K562 (cell line): ENCODE measurements at regions not wholly inside any gene's neighbourhood (a gene's known extent, or its start where the extent isn't known, plus 50 kb on each side); places are given as distances from the start of the nearest gene placed in this dataset.

Experiments used
- ATAC-seq: fragments of 200-7000 bp; cut with Tn5 transposase; 3 replicates; pipeline ENCODE4 v1.9.1; 2020; ENCODE audit warnings: moderate library complexity
- BruUV-seq: library from RNA; stranded (reverse); fragments of 400-500 nt; replicated peaks from 2 replicates; lab custom pipeline; 2021; lab: Mats Ljungman, UMichigan
- CTCF ChIA-PET: fragments of 300-600 bp; formaldehyde crosslinking; extraction: SDS; loops from one replicate; lab custom pipeline; 2021; ENCODE audit warnings: low intra/inter-chr PET ratio; lab: Yijun Ruan, JAX
- POLR2A ChIA-PET: fragments of 300-600, 350-650 bp; sonication (Branson Sonifier 250); formaldehyde crosslinking; extraction: SDS; loops from one replicate; lab custom pipeline; 2021; ENCODE audit warnings: antibody characterized with exemption, inconsistent platforms; lab: Yijun Ruan, JAX
- DNase-seq, 4 experiments: peaks; one replicate each; pipeline versions ENCODE4 v3.0.0 to v3.0.0-alpha.2; 2011 to 2018; ENCODE audit warnings: low spot score in 3 of 4, mixed read lengths in 3 of 4; ENCODE audit errors: extremely low read depth in 1 of 4
- FAIRE-seq: peaks from 2 replicates; lab custom pipeline; 2011; peaks lifted over from hg19 to GRCh38; lab: Jason Lieb, UNC
- H2AFZ ChIP-seq: 2 replicates; pipeline ENCODE4 v1.6.0; 2011; ENCODE audit warnings: low read depth, low read length, control low read depth, inconsistent platforms
- H3K27ac ChIP-seq: fragments of 200-600 bp; 3 replicates; pipeline ENCODE4 v1.8.0; 2011; ENCODE audit warnings: low read depth, mild to moderate bottlenecking, control low read depth, inconsistent platforms, low read length, moderate library complexity, mixed read lengths; ENCODE audit errors: extremely low read depth
- H3K27me3 ChIP-seq, 2 experiments: fragments of 300-600 bp in 1 of 2; 2 replicates in 1 of 2; 3 replicates in 1 of 2; pipeline versions ENCODE4 v1.6.0 to v1.8.0; 2011; ENCODE audit warnings: inconsistent platforms in 2 of 2, low read length in 2 of 2, mild to moderate bottlenecking in 1 of 2, mixed read lengths in 1 of 2, moderate library complexity in 1 of 2; ENCODE audit not compliant: control insufficient read depth in 2 of 2, insufficient read depth in 2 of 2
- H3K36me3 ChIP-seq: fragments of 300-600 bp; 3 replicates; pipeline ENCODE4 v1.8.0; 2011; ENCODE audit warnings: mild to moderate bottlenecking, low read length, inconsistent platforms; ENCODE audit not compliant: control insufficient read depth, insufficient read depth
- H3K4me1 ChIP-seq, 2 experiments: fragments of 200-600 bp in 1 of 2; replicated peaks in 1 of 2; 2 replicates in 1 of 2; 3 replicates in 1 of 2; pipeline versions ENCODE4 v1.5.1 to v1.8.0; 2011; ENCODE audit warnings: inconsistent platforms in 2 of 2, low read length in 2 of 2, mild to moderate bottlenecking in 1 of 2, mixed read lengths in 1 of 2, moderate library complexity in 1 of 2; ENCODE audit not compliant: control insufficient read depth in 2 of 2, insufficient read depth in 2 of 2
- H3K4me2 ChIP-seq: 2 replicates; pipeline ENCODE4 v1.6.1; 2011; ENCODE audit warnings: low read length, control low read depth, inconsistent platforms, mixed read lengths; ENCODE audit not compliant: insufficient read depth
- H3K4me3 ChIP-seq: fragments of 200-600 bp; sonication (generic), shearing (Covaris generic); 2 replicates; pipeline ENCODE4 v1.5.1; 2016; ENCODE audit warnings: control low read depth, inconsistent platforms
- H3K79me2 ChIP-seq: fragments of 200-600 bp; 3 replicates; pipeline ENCODE4 v1.8.0; 2011; ENCODE audit warnings: low read length, inconsistent platforms; ENCODE audit not compliant: control insufficient read depth, insufficient read depth
- H3K9ac ChIP-seq, 2 experiments: 2 replicates each; pipeline versions ENCODE4 v1.6.0 to v1.6.1; 2011; ENCODE audit warnings: low read depth in 2 of 2, low read length in 2 of 2, control low read depth in 1 of 2, inconsistent platforms in 1 of 2, mild to moderate bottlenecking in 1 of 2, mixed read lengths in 1 of 2; ENCODE audit not compliant: insufficient read depth in 1 of 2
- H3K9me1 ChIP-seq: one replicate; pipeline ENCODE4 v1.6.0; 2011; ENCODE audit warnings: inconsistent platforms, mild to moderate bottlenecking, low read length, moderate library complexity; ENCODE audit not compliant: control insufficient read depth, insufficient read depth
- H3K9me3 ChIP-seq: replicated peaks from 2 replicates; pipeline ENCODE4 v1.5.1; 2011; ENCODE audit warnings: low read depth, low read length, inconsistent platforms; ENCODE audit not compliant: control insufficient read depth, insufficient read depth
- H4K20me1 ChIP-seq: replicated peaks from 2 replicates; pipeline ENCODE4 v1.6.1; 2011; ENCODE audit warnings: low read length, inconsistent platforms, mixed read lengths; ENCODE audit not compliant: control insufficient read depth, insufficient read depth
- ARNT ChIP-seq, 2 experiments: fragments of 450-650 bp; IDR thresholded peaks; 2 replicates each; pipeline ENCODE4 v1.6.1; 2016; ENCODE audit warnings: mild to moderate bottlenecking in 1 of 2
- EHMT2 ChIP-seq: fragments of 450-650 bp; IDR thresholded peaks from 2 replicates; pipeline ENCODE4 v1.6.1; 2018; ENCODE audit warnings: antibody characterized with exemption
- EWSR1 ChIP-seq: fragments of 450-650 bp; IDR thresholded peaks from 2 replicates; pipeline ENCODE4 v1.6.1; 2018; ENCODE audit warnings: borderline replicate concordance, mild to moderate bottlenecking, low read depth, moderate library complexity; ENCODE audit not compliant: partially characterized antibody
- FOXK2 ChIP-seq, 2 experiments: fragments of 450-650 bp; IDR thresholded peaks in 1 of 2; conservative IDR thresholded peaks in 1 of 2; 2 replicates each; pipeline ENCODE4 v1.6.1; 2016; ENCODE audit warnings: low read depth in 2 of 2, mild to moderate bottlenecking in 1 of 2
- GABPA ChIP-seq: fragments of 200-800 bp; sonication (Bioruptor generic); conservative IDR thresholded peaks from 2 replicates; pipeline ENCODE4 v1.6.1; 2016; ENCODE audit warnings: low read depth, missing genetic modification characterization, missing compliant biosample characterization
- HNRNPUL1 ChIP-seq: fragments of 200-400 bp; formaldehyde crosslinking; IDR thresholded peaks from 2 replicates; pipeline ENCODE4 v1.6.1; 2017; ENCODE audit warnings: low read length
- IFI16 ChIP-seq: fragments of 250-450 bp; sonication (Bioruptor Pico); IDR thresholded peaks from 2 replicates; pipeline ENCODE4 v2.1.2; 2022; ENCODE audit warnings: mild to moderate bottlenecking, inconsistent platforms
- KAT7 ChIP-seq: sonication (generic); formaldehyde crosslinking; IDR thresholded peaks from 2 replicates; pipeline ENCODE4 v1.8.0; 2022; ENCODE audit warnings: missing genetic modification reagents, mild to moderate bottlenecking, borderline replicate concordance
- NFE2L1 ChIP-seq: fragments of 450-650 bp; IDR thresholded peaks from 2 replicates; pipeline ENCODE4 v1.6.1; 2016; ENCODE audit warnings: missing genetic modification characterization, low read depth, mild to moderate bottlenecking, missing compliant biosample characterization, moderate library complexity, borderline replicate concordance
- RAD21 ChIP-seq, 2 experiments: fragments of 250-450 bp in 1 of 2; fragments of 450-650 bp in 1 of 2; sonication (Bioruptor Pico) in 1 of 2; formaldehyde crosslinking in 1 of 2; IDR thresholded peaks in 1 of 2; conservative IDR thresholded peaks in 1 of 2; 2 replicates each; pipeline versions ENCODE4 v1.4.0 to v1.8.0; 2020 to 2022; ENCODE audit warnings: mild to moderate bottlenecking in 2 of 2, moderate library complexity in 1 of 2
- SMARCB1 ChIP-seq: IDR thresholded peaks from 2 replicates; pipeline ENCODE4 v1.6.1; 2011; ENCODE audit warnings: improper control_type of control experiment, low read depth; ENCODE audit not compliant: insufficient read length
- TGIF2 ChIP-seq: sonication (generic); formaldehyde crosslinking; IDR thresholded peaks from 2 replicates; pipeline ENCODE4 v1.8.1; 2022; ENCODE audit warnings: mild to moderate bottlenecking, missing genetic modification reagents, moderate library complexity
- in situ Hi-C: fragments of 300-500 bp; cut with MboI; formaldehyde crosslinking; loops from 4 replicates; pipeline ENCODE4 v1.15.0; 2018; ENCODE audit warnings: inconsistent platforms, mixed read lengths
- intact Hi-C: fragments of 100-400 bp; cut with micrococcal nuclease; formaldehyde crosslinking; loops from 2 replicates; pipeline ENCODE4 v1.14.2; 2022
- TF ChIP-seq, protein P1 (sequence below): fragments of 450-650 bp; IDR thresholded peaks from 2 replicates; pipeline ENCODE4 v1.6.1; 2016; ENCODE audit warnings: low read depth, mild to moderate bottlenecking, moderate library complexity
- TF ChIP-seq, protein P2 (sequence below), 3 experiments: IDR thresholded peaks in 2 of 3; conservative IDR thresholded peaks in 1 of 3; 2 replicates each; pipeline ENCODE4 v1.5.1; 2011 to 2012; ENCODE audit warnings: low read length in 3 of 3, mild to moderate bottlenecking in 3 of 3, control low read depth in 2 of 3, improper control_type of control experiment in 1 of 3, inconsistent platforms in 1 of 3, low read depth in 1 of 3, mixed read lengths in 1 of 3, moderate library complexity in 1 of 3; ENCODE audit not compliant: insufficient read depth in 2 of 3
- TF ChIP-seq, protein P3 (sequence below): IDR thresholded peaks from 2 replicates; pipeline ENCODE4 v1.6.1; 2016; ENCODE audit warnings: missing genetic modification characterization, missing compliant biosample characterization
- TF ChIP-seq, protein P4 (sequence below): fragments of 250-450 bp; sonication (Bioruptor Pico); IDR thresholded peaks from 2 replicates; pipeline ENCODE4 v1.8.0; 2022; ENCODE audit warnings: inconsistent platforms

DNA sequence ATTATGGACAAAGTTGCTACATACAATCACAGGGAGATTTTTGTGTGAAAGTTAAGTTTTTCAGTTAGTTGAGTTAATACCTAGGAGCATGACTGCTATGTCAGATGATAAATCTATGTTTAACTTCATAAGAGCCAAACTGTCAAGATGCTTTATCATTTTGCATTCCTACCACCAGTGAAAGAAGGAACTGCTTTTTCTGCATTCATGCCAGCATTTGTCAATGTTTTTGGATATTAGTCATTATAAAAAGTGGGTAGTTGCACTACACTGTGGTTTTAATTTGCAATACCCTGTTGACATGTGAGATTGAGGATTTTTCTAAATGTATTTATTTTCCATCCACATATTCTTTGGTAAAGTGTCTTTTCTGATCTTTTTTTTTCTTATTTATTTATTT lies 434.0 kb upstream of the MON1B start:
- DNase-seq (no peak), FAIRE-seq (no peak), ATAC-seq (no peak)
- no peaks in the 10 kb centered on the region for H3K9me1 ChIP-seq
- H3K9me3 ChIP-seq: no peaks in the 10 kb centered on the region
- ChIA-PET POLR2A (no interaction called here), CTCF (no interaction called here)
- H3K4me2 ChIP-seq: no peak overlapping the region
- H3K36me3 ChIP-seq: no peaks in the 10 kb centered on the region
- H3K4me3 ChIP-seq: no peak overlapping the region
- H3K27me3 ChIP-seq: no peaks in the 10 kb centered on the region
- H4K20me1 ChIP-seq: no peaks in the 10 kb centered on the region
- H3K4me1 ChIP-seq: no peaks in the 10 kb centered on the region
- BruUV-seq: no TSS peak
- in situ Hi-C loops (no loop called here), intact Hi-C loops (no loop called here)
- no peak overlapping the region for H3K27ac ChIP-seq
- H3K9ac ChIP-seq: no peak overlapping the region
- no peaks in the 10 kb centered on the region for H3K79me2 ChIP-seq
- H2AFZ ChIP-seq: no peak overlapping the region
- TF ChIP-seq EHMT2 (no peak), RAD21 (CRISPR knock-in tag; conservative IDR thresholded peaks at IDR 0.05 in 1 of 2, IDR thresholded peaks at IDR 0.05 in 1 of 2) (no peak), GABPA (no peak), KAT7 (CRISPR knock-in tag) (no peak), HNRNPUL1 (no peak), SMARCB1 (no peak), NFE2L1 (tag) (no peak), ARNT (IDR thresholded peaks at IDR 0.05) (no peak), IFI16 (CRISPR knock-in tag) (no peak), FOXK2 (conservative IDR thresholded peaks at IDR 0.05 in 1 of 2, IDR thresholded peaks at IDR 0.05 in 1 of 2; ENCODE audit: low read depth in 2 of 2) (no peak), TGIF2 (CRISPR knock-in tag) (no peak), EWSR1 (no peak)
- TF ChIP-seq, protein P1, sequence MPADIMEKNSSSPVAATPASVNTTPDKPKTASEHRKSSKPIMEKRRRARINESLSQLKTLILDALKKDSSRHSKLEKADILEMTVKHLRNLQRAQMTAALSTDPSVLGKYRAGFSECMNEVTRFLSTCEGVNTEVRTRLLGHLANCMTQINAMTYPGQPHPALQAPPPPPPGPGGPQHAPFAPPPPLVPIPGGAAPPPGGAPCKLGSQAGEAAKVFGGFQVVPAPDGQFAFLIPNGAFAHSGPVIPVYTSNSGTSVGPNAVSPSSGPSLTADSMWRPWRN: no peak
- TF ChIP-seq, protein P2, sequence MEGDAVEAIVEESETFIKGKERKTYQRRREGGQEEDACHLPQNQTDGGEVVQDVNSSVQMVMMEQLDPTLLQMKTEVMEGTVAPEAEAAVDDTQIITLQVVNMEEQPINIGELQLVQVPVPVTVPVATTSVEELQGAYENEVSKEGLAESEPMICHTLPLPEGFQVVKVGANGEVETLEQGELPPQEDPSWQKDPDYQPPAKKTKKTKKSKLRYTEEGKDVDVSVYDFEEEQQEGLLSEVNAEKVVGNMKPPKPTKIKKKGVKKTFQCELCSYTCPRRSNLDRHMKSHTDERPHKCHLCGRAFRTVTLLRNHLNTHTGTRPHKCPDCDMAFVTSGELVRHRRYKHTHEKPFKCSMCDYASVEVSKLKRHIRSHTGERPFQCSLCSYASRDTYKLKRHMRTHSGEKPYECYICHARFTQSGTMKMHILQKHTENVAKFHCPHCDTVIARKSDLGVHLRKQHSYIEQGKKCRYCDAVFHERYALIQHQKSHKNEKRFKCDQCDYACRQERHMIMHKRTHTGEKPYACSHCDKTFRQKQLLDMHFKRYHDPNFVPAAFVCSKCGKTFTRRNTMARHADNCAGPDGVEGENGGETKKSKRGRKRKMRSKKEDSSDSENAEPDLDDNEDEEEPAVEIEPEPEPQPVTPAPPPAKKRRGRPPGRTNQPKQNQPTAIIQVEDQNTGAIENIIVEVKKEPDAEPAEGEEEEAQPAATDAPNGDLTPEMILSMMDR (IDR thresholded peaks at IDR 0.05 in 2 of 3, conservative IDR thresholded peaks at IDR 0.05 in 1 of 3; ENCODE audit: insufficient read depth in 2 of 3, low read depth in 1 of 3, low read length in 3 of 3): no peak
- TF ChIP-seq, protein P3, sequence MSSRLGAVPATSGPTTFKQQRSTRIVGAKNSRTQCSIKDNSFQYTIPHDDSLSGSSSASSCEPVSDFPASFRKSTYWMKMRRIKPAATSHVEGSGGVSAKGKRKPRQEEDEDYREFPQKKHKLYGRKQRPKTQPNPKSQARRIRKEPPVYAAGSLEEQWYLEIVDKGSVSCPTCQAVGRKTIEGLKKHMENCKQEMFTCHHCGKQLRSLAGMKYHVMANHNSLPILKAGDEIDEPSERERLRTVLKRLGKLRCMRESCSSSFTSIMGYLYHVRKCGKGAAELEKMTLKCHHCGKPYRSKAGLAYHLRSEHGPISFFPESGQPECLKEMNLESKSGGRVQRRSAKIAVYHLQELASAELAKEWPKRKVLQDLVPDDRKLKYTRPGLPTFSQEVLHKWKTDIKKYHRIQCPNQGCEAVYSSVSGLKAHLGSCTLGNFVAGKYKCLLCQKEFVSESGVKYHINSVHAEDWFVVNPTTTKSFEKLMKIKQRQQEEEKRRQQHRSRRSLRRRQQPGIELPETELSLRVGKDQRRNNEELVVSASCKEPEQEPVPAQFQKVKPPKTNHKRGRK (tag): no peak
- TF ChIP-seq, protein P4, sequence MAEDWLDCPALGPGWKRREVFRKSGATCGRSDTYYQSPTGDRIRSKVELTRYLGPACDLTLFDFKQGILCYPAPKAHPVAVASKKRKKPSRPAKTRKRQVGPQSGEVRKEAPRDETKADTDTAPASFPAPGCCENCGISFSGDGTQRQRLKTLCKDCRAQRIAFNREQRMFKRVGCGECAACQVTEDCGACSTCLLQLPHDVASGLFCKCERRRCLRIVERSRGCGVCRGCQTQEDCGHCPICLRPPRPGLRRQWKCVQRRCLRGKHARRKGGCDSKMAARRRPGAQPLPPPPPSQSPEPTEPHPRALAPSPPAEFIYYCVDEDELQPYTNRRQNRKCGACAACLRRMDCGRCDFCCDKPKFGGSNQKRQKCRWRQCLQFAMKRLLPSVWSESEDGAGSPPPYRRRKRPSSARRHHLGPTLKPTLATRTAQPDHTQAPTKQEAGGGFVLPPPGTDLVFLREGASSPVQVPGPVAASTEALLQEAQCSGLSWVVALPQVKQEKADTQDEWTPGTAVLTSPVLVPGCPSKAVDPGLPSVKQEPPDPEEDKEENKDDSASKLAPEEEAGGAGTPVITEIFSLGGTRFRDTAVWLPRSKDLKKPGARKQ (CRISPR knock-in tag): no peak
